Breast epithelium (tissue), 4 donors: ENCODE measurements at regions not wholly inside any gene's neighbourhood (a gene's known extent, or its start where the extent isn't known, plus 50 kb on each side); places are given as distances from the start of the nearest gene placed in this dataset.

Experiments
- DNase-seq, 2 donors: peaks; one replicate each; pipeline ENCODE4 v3.0.0-alpha.2; 2019; ENCODE audit warnings: low spot score in 2 of 2
- H3K27ac ChIP-seq, 2 donors: fragments of 200-600 bp; sonication (generic) in 1 of 2; one replicate each; pipeline ENCODE4 v1.5.1; 2016 to 2019; ENCODE audit warnings: mild to moderate bottlenecking in 1 of 2
- H3K27me3 ChIP-seq, 2 donors: fragments of 200-600 bp; sonication (generic) in 1 of 2; one replicate each; pipeline versions ENCODE4 v1.5.1 to v1.6.0; 2017 to 2019; ENCODE audit warnings: control low read depth in 1 of 2, mild to moderate bottlenecking in 1 of 2
- H3K36me3 ChIP-seq: fragments of 200-600 bp; one replicate; pipeline ENCODE4 v1.5.1; 2019
- H3K4me1 ChIP-seq, 2 donors: fragments of 200-600 bp; sonication (generic); one replicate each; pipeline ENCODE4 v1.5.1; 2016 to 2019; ENCODE audit warnings: control low read depth in 1 of 2
- H3K4me3 ChIP-seq, 3 donors: fragments of 200-600 bp; sonication (generic); 1 replicate in 2 of 3; 2 replicates in 1 of 3; pipeline ENCODE4 v1.5.1; 2016 to 2019; ENCODE audit warnings: mild to moderate bottlenecking in 3 of 3, moderate library complexity in 2 of 3
- H3K9me3 ChIP-seq, 2 donors: fragments of 200-600 bp; sonication (generic) in 1 of 2; one replicate each; pipeline ENCODE4 v1.5.1; 2016 to 2019; ENCODE audit warnings: control low read depth in 1 of 2
- POLR2A ChIP-seq: fragments of 450-650 bp; IDR thresholded peaks from one replicate; pipeline ENCODE4 v1.6.1; 2016; ENCODE audit warnings: antibody characterized with exemption, mild to moderate bottlenecking, moderate library complexity
- POLR2AphosphoS5 ChIP-seq, 3 donors: sonication (generic); formaldehyde crosslinking; IDR thresholded peaks; one replicate each; pipeline ENCODE4 v1.6.1; 2017; ENCODE audit warnings: antibody characterized with exemption in 3 of 3
- intact Hi-C: fragments of 100-400 bp; cut with DNase I; formaldehyde crosslinking; loops from one replicate; pipeline ENCODE4 v1.15.1; 2023; ENCODE audit warnings: low total_unique reads
- TF ChIP-seq, protein P1 (sequence below), 3 donors: fragments of 450-650 bp; IDR thresholded peaks; one replicate each; pipeline ENCODE4 v1.5.1; 2016 to 2017; ENCODE audit warnings: antibody characterized with exemption in 3 of 3, mild to moderate bottlenecking in 3 of 3, moderate library complexity in 3 of 3

GRCh38 chr5:56722317-56722716 is 93.0 kb upstream of the MAP3K1 start:
- no peaks in the 10 kb centered on the region for H3K36me3 ChIP-seq
- intact Hi-C loops = no loop called here
- H3K27ac ChIP-seq = no peak overlapping the region
- no peaks in the 10 kb centered on the region for H3K4me1 ChIP-seq
- TF ChIP-seq POLR2AphosphoS5 (IDR thresholded peaks at IDR 0.05) (no peak), POLR2A (no peak)
- TF ChIP-seq, protein P1, sequence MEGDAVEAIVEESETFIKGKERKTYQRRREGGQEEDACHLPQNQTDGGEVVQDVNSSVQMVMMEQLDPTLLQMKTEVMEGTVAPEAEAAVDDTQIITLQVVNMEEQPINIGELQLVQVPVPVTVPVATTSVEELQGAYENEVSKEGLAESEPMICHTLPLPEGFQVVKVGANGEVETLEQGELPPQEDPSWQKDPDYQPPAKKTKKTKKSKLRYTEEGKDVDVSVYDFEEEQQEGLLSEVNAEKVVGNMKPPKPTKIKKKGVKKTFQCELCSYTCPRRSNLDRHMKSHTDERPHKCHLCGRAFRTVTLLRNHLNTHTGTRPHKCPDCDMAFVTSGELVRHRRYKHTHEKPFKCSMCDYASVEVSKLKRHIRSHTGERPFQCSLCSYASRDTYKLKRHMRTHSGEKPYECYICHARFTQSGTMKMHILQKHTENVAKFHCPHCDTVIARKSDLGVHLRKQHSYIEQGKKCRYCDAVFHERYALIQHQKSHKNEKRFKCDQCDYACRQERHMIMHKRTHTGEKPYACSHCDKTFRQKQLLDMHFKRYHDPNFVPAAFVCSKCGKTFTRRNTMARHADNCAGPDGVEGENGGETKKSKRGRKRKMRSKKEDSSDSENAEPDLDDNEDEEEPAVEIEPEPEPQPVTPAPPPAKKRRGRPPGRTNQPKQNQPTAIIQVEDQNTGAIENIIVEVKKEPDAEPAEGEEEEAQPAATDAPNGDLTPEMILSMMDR (IDR thresholded peaks at IDR 0.05) = no peak
- H3K4me3 ChIP-seq = no peak overlapping the region
- no peak for DNase-seq
- H3K27me3 ChIP-seq = no peaks in the 10 kb centered on the region
- no peaks in the 10 kb centered on the region for H3K9me3 ChIP-seq

DNA sequence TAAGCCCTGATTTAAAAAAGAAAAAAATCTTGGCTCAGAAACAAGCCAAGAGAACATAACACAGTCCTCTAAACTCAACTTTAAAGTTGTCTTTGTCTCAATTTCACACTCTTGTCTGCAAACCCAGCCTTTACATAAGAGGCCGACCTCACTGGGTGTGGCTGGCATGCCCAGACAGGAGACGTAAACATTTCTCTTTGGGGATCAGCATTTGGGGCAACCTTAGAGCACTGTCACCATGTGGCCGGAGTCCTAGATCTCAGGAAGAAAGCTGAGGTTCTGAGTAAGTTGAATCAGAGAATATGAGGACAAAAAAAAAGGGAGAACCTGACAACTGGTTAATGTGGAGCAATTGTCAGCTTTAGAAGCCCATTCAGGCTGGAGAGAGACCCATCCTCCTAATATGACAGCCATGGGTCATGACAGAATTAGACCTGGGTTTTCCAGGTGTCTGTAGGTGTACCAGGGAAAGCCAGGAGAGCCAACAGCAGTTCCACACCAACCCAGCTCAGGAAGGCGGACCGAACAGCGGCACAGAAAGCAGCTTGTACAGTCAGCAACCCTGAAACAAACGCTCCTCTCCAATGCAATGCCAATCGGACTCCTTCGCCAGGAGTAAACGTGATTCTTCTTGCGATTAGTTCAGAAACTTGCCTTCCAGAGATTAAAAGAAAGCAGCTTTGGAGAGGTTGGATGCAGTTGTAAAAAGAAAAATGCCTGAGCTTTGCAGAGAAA is 97.9 kb upstream of the MAP3K1 start:
- no peak for DNase-seq
- Histone ChIP-seq H3K4me3 (peak overlapping the region in 2 of 3 donors; percentile 31 to 39), H3K27ac (peak overlapping the region; percentile 20 to 23)

GRCh38 chr5:56715986-56716385 is 99.4 kb upstream of the MAP3K1 start:
- intact Hi-C loops = no loop called here
- Histone ChIP-seq H3K4me1 (no peaks in the 10 kb centered on the region), H3K9me3 (no peaks in the 10 kb centered on the region), H3K4me3 (no peak overlapping the region), H3K36me3 (no peaks in the 10 kb centered on the region), H3K27ac (no peak overlapping the region), H3K27me3 (no peaks in the 10 kb centered on the region)
- no peak for DNase-seq
- TF ChIP-seq, protein P1 (IDR thresholded peaks at IDR 0.05) = no peak
- TF ChIP-seq POLR2A = no peak
- TF ChIP-seq POLR2AphosphoS5 (IDR thresholded peaks at IDR 0.05) = no peak

More for the DNA sequence above, 97.9 kb upstream of the MAP3K1 start:
- intact Hi-C loops = no loop called here
- no peaks in the 10 kb centered on the region for H3K36me3 ChIP-seq
- no peaks in the 10 kb centered on the region for H3K27me3 ChIP-seq
- TF ChIP-seq, protein P1 (IDR thresholded peaks at IDR 0.05) = no peak
- TF ChIP-seq POLR2A (no peak), POLR2AphosphoS5 (IDR thresholded peaks at IDR 0.05) (no peak)
- no peaks in the 10 kb centered on the region for H3K9me3 ChIP-seq
- H3K4me1 ChIP-seq = no peaks in the 10 kb centered on the region

- H3K36me3 ChIP-seq = no peaks in the 10 kb centered on the region
- H3K27me3 ChIP-seq = no peaks in the 10 kb centered on the region
- H3K27ac ChIP-seq = no peak overlapping the region
- no peaks in the 10 kb centered on the region for H3K9me3 ChIP-seq
- no peak overlapping the region for H3K4me3 ChIP-seq
- H3K4me1 ChIP-seq = no peaks in the 10 kb centered on the region
- TF ChIP-seq, protein P1 (IDR thresholded peaks at IDR 0.05) = no peak
- TF ChIP-seq POLR2A = no peak
- no peak for TF ChIP-seq POLR2AphosphoS5 (IDR thresholded peaks at IDR 0.05)
- intact Hi-C loops = no loop called here
- no peak for DNase-seq
Observed at GRCh38 chr5:56712895-56713591, 102.3 kb upstream of the MAP3K1 start.
